H9 (cell line): ENCODE measurements at regions not wholly inside any gene's neighbourhood (a gene's known extent, or its start where the extent isn't known, plus 50 kb on each side); places are given as distances from the start of the nearest gene placed in this dataset.

Experiments
- DNase-seq: peaks from one replicate; pipeline ENCODE4 v3.0.0-alpha.2; 2017
- H2AFZ ChIP-seq: one replicate; pipeline ENCODE4 v1.6.1; 2013; ENCODE audit warnings: mild to moderate bottlenecking, low read length, control low read depth, moderate library complexity
- H2AK5ac ChIP-seq: 2 replicates; pipeline ENCODE4 v1.6.1; 2013; ENCODE audit warnings: low read length, control low read depth, mixed read lengths; ENCODE audit not compliant: insufficient read length
- H2BK120ac ChIP-seq: one replicate; pipeline ENCODE4 v1.6.1; 2013; ENCODE audit warnings: low read depth, mild to moderate bottlenecking, low read length, control low read depth, inconsistent platforms; ENCODE audit not compliant: poor library complexity, severe bottlenecking
- H2BK12ac ChIP-seq: 2 replicates; pipeline ENCODE4 v1.6.1; 2013; ENCODE audit warnings: low read length, control low read depth, mixed read lengths, low read depth; ENCODE audit not compliant: insufficient read length
- H2BK15ac ChIP-seq: 2 replicates; pipeline ENCODE4 v1.6.1; 2013; ENCODE audit warnings: low read depth, low read length, control low read depth
- H2BK20ac ChIP-seq: one replicate; pipeline ENCODE4 v1.6.1; 2013; ENCODE audit warnings: low read depth, mild to moderate bottlenecking, low read length, control low read depth, inconsistent platforms; ENCODE audit not compliant: poor library complexity, severe bottlenecking
- H2BK5ac ChIP-seq: 2 replicates; pipeline ENCODE4 v1.6.1; 2013; ENCODE audit warnings: low read length, control low read depth, mixed read lengths; ENCODE audit not compliant: insufficient read length
- H3K14ac ChIP-seq: 2 replicates; pipeline ENCODE4 v1.6.1; 2013; ENCODE audit warnings: low read length, control low read depth; ENCODE audit not compliant: insufficient read depth
- H3K18ac ChIP-seq: 2 replicates; pipeline ENCODE4 v1.6.1; 2013; ENCODE audit warnings: low read depth, mild to moderate bottlenecking, mixed read lengths, low read length, control low read depth; ENCODE audit not compliant: insufficient read length
- H3K23ac ChIP-seq: 2 replicates; pipeline ENCODE4 v1.6.1; 2013; ENCODE audit warnings: low read length, control low read depth, mixed read lengths, low read depth; ENCODE audit not compliant: insufficient read length
- H3K23me2 ChIP-seq: 2 replicates; pipeline ENCODE4 v1.6.1; 2013; ENCODE audit warnings: low read depth, mild to moderate bottlenecking, mixed read lengths, low read length, control low read depth; ENCODE audit not compliant: insufficient read length, poor library complexity, severe bottlenecking
- H3K27ac ChIP-seq: 2 replicates; pipeline ENCODE4 v1.5.1; 2013; ENCODE audit warnings: low read length, control low read depth, mixed read lengths, low read depth; ENCODE audit not compliant: insufficient read length
- H3K27me3 ChIP-seq: 2 replicates; pipeline ENCODE4 v1.6.1; 2013; ENCODE audit warnings: low read length, control low read depth, inconsistent platforms; ENCODE audit not compliant: insufficient read depth
- H3K4ac ChIP-seq: 2 replicates; pipeline ENCODE4 v1.6.1; 2013; ENCODE audit warnings: low read depth, mild to moderate bottlenecking, control low read depth, inconsistent platforms, low read length, moderate library complexity
- H3K4me1 ChIP-seq: 2 replicates; pipeline ENCODE4 v1.6.1; 2013; ENCODE audit warnings: low read length, control low read depth, inconsistent platforms; ENCODE audit not compliant: insufficient read depth
- H3K4me2 ChIP-seq: 2 replicates; pipeline ENCODE4 v1.6.1; 2013; ENCODE audit warnings: low read length, control low read depth, mixed read lengths; ENCODE audit not compliant: insufficient read length, insufficient read depth
- H3K56ac ChIP-seq: 2 replicates; pipeline ENCODE4 v1.6.1; 2013; ENCODE audit warnings: low read depth, mild to moderate bottlenecking, mixed read lengths, low read length, control low read depth; ENCODE audit not compliant: insufficient read length
- H3K79me1 ChIP-seq: 2 replicates; pipeline ENCODE4 v1.6.1; 2013; ENCODE audit warnings: low read depth, mild to moderate bottlenecking, moderate library complexity, low read length, control low read depth, inconsistent platforms; ENCODE audit not compliant: insufficient read depth, poor library complexity, severe bottlenecking
- H3K79me2 ChIP-seq: 2 replicates; pipeline ENCODE4 v1.6.1; 2013; ENCODE audit warnings: low read length, control low read depth, inconsistent platforms; ENCODE audit not compliant: insufficient read depth
- H3K9ac ChIP-seq: 2 replicates; pipeline ENCODE4 v1.6.1; 2013; ENCODE audit warnings: low read length, control low read depth, mixed read lengths; ENCODE audit not compliant: insufficient read length; ENCODE audit errors: extremely low read depth
- H3K9me3 ChIP-seq: one replicate; pipeline ENCODE4 v1.6.1; 2013; ENCODE audit warnings: low read depth, low read length, inconsistent platforms; ENCODE audit not compliant: control insufficient read depth
- H3T11ph ChIP-seq: one replicate; pipeline ENCODE4 v1.6.1; 2013; ENCODE audit warnings: mild to moderate bottlenecking, low read length, control low read depth, inconsistent platforms
- H4K20me1 ChIP-seq: one replicate; pipeline ENCODE4 v1.6.1; 2013; ENCODE audit not compliant: control insufficient read depth, insufficient read length, insufficient read depth
- H4K5ac ChIP-seq: 2 replicates; pipeline ENCODE4 v1.6.1; 2013; ENCODE audit warnings: low read depth, mild to moderate bottlenecking, mixed read lengths, low read length, control low read depth; ENCODE audit not compliant: insufficient read length
- H4K8ac ChIP-seq: replicated peaks from 2 replicates; pipeline ENCODE4 v1.6.1; 2013; ENCODE audit warnings: low read length, control low read depth, mixed read lengths, low read depth; ENCODE audit not compliant: insufficient read length
- H4K91ac ChIP-seq: 2 replicates; pipeline ENCODE4 v1.6.1; 2013; ENCODE audit warnings: low read depth, mild to moderate bottlenecking, moderate library complexity, mixed read lengths, low read length, control low read depth; ENCODE audit not compliant: insufficient read length
- H3K27ac Mint-ChIP-seq, 3 experiments: 2 replicates in 2 of 3; 3 replicates in 1 of 3; pipeline ENCODE4 v1.8.0; 2020 to 2021; ENCODE audit warnings: mixed read lengths in 3 of 3, mild to moderate bottlenecking in 1 of 3, moderate library complexity in 1 of 3
- H3K27me3 Mint-ChIP-seq: 2 replicates; pipeline ENCODE4 v1.8.0; 2021; ENCODE audit warnings: low read depth, mild to moderate bottlenecking, moderate library complexity, mixed read lengths
- H3K36me3 Mint-ChIP-seq, 3 experiments: 2 replicates in 2 of 3; 3 replicates in 1 of 3; pipeline ENCODE4 v1.8.0; 2020 to 2021; ENCODE audit warnings: low read depth in 3 of 3, mixed read lengths in 3 of 3; ENCODE audit not compliant: insufficient read depth in 1 of 3
- H3K4me1 Mint-ChIP-seq, 2 experiments: 2 replicates each; pipeline ENCODE4 v1.8.0; 2020; ENCODE audit warnings: mixed read lengths in 2 of 2
- H3K4me3 Mint-ChIP-seq, 2 experiments: 2 replicates in 1 of 2; 3 replicates in 1 of 2; pipeline ENCODE4 v1.8.0; 2020 to 2021; ENCODE audit warnings: mild to moderate bottlenecking in 2 of 2, mixed read lengths in 2 of 2, moderate library complexity in 1 of 2
- H3K9me3 Mint-ChIP-seq, 2 experiments: 2 replicates in 1 of 2; 3 replicates in 1 of 2; pipeline ENCODE4 v1.8.0; 2020; ENCODE audit warnings: mild to moderate bottlenecking in 2 of 2, mixed read lengths in 2 of 2, moderate library complexity in 1 of 2
- CTCF ChIP-seq: fragments of 200-600 bp; sonication (generic); conservative IDR thresholded peaks from 3 replicates; pipeline ENCODE4 v1.8.0; 2021; ENCODE audit warnings: antibody characterized with exemption, mild to moderate bottlenecking
- WGBS: extraction: QIAGEN DNeasy Blood & Tissue Kit; methylation state at CpG from one replicate; pipeline ENCODE4 v1.1.7; 2013; ENCODE audit warnings: missing lambda C conversion rate, low lambda C conversion rate, mixed read lengths; ENCODE audit not compliant: insufficient read length; ENCODE audit errors: extremely low coverage; 5-methylcytosine and 5-hydroxymethylcytosine counted together

GRCh38 chr14:104361101-104361591 is 218.4 kb upstream of the C14orf180 start:
- H3K4me2 ChIP-seq: no peak overlapping the region
- no peak overlapping the region for H2BK20ac ChIP-seq
- no peak overlapping the region for H3K4ac ChIP-seq
- no peak overlapping the region for H3K27ac ChIP-seq
- no peak overlapping the region for H3T11ph ChIP-seq
- H2BK5ac ChIP-seq: no peak overlapping the region
- H4K8ac ChIP-seq: no peak overlapping the region
- no peak overlapping the region for H2BK12ac ChIP-seq
- H2BK15ac ChIP-seq: no peak overlapping the region; the same call in 1 of the 2 replicates
- DNase-seq: peak; percentile 14
- H2AK5ac ChIP-seq: no peak overlapping the region
- Mint-ChIP-seq H3K4me3 (no peak overlapping the region), H3K36me3 (no peaks in the 10 kb centered on the region), H3K27ac (no peak overlapping the region), H3K9me3 (no peaks in the 10 kb centered on the region; a peak in 1 of 5 replicates), H3K27me3 (peaks cover 3% of the 10 kb centered on the region), H3K4me1 (no peaks in the 10 kb centered on the region)
- no peaks in the 10 kb centered on the region for H3K4me1 ChIP-seq
- H3K27me3 ChIP-seq: no peaks in the 10 kb centered on the region
- H3K23ac ChIP-seq: no peak overlapping the region
- H3K56ac ChIP-seq: no peak overlapping the region
- 0 out of 2 replicates have a peak overlapping the region, but pooled peaks have one; percentile 26 for H3K14ac ChIP-seq
- H2AFZ ChIP-seq: no peak overlapping the region
- no CpG with 5 or more reads among the region's 14 CpGs for WGBS
- H3K9ac ChIP-seq: no peak overlapping the region
- H2BK120ac ChIP-seq: no peak overlapping the region
- H3K79me2 ChIP-seq: no peaks in the 10 kb centered on the region
- no peaks in the 10 kb centered on the region for H4K20me1 ChIP-seq
- TF ChIP-seq CTCF: no peak
- no peak overlapping the region for H3K18ac ChIP-seq
- H3K23me2 ChIP-seq: peaks cover 4% of the 10 kb centered on the region
- no peaks in the 10 kb centered on the region for H3K9me3 ChIP-seq
- H4K91ac ChIP-seq: no peak overlapping the region
- no peak overlapping the region for H4K5ac ChIP-seq
- no peaks in the 10 kb centered on the region for H3K79me1 ChIP-seq
